ENCODE measurements at regions not wholly inside any gene's neighbourhood (a gene's known extent, or its start where the extent isn't known, plus 50 kb on each side); places are given as distances from the start of the nearest gene placed in this dataset.

GRCh38 chr16:87161822-87162676, 155.1 kb downstream of the C16orf95 start:
- TF ChIP-seq SIN3A (IDR thresholded peaks at IDR 0.05; ENCODE audit: borderline replicate concordance, insufficient read depth, low read length) (no peak), TAF1 (IDR thresholded peaks at IDR 0.05; ENCODE audit: borderline replicate concordance, insufficient read depth, low read length) (no peak), POLR2AphosphoS5 (IDR thresholded peaks at IDR 0.05; ENCODE audit: low read depth, low read length) (no peak), REST (IDR thresholded peaks at IDR 0.05; ENCODE audit: insufficient read depth in 1 of 2, low read depth in 2 of 2, low read length in 2 of 2) (no peak)
